GM18861 (cell line): ENCODE measurements at regions not wholly inside any gene's neighbourhood (a gene's known extent, or its start where the extent isn't known, plus 50 kb on each side); places are given as distances from the start of the nearest gene placed in this dataset.

Experiments
- ATAC-seq: cut with Tn5 transposase; IDR thresholded peaks from one replicate; pipeline ENCODE4 v1.9.1; 2021; ENCODE audit not compliant: unreplicated experiment

- ATAC-seq, result no peak
Measured at GRCh38 chr12:13597837-13598236, 383.6 kb downstream of the GRIN2B start.

GRCh38 chr12:13597166-13597565 is 384.2 kb downstream of the GRIN2B start:
- ATAC-seq, result no peak

- no peak for ATAC-seq
Measured at GRCh38 chr12:13596714-13597113, 384.7 kb downstream of the GRIN2B start.

GRCh38 chr12:13595536-13596443 is 385.6 kb downstream of the GRIN2B start:
- no peak for ATAC-seq

- ATAC-seq, result no peak
Measured at GRCh38 chr12:13594731-13595514, 386.5 kb downstream of the GRIN2B start.

GRCh38 chr12:13592063-13592942 is 389.1 kb downstream of the GRIN2B start:
- no peak for ATAC-seq

GRCh38 chr12:13591488-13591887 is 389.9 kb downstream of the GRIN2B start:
- no peak for ATAC-seq

GRCh38 chr12:13591059-13591458 is 390.3 kb downstream of the GRIN2B start:
- ATAC-seq, result no peak

- no peak for ATAC-seq
Measured at GRCh38 chr12:13588574-13588973, 392.0 kb downstream of the EMP1 start.

GRCh38 chr12:13587721-13588390 is 391.3 kb downstream of the EMP1 start:
- ATAC-seq, result no peak

- no peak for ATAC-seq
Measured at GRCh38 chr12:13586361-13586760, 389.8 kb downstream of the EMP1 start.

- no peak for ATAC-seq
Measured at GRCh38 chr12:13584541-13584940, 388.0 kb downstream of the EMP1 start.

- no peak for ATAC-seq
Measured at GRCh38 chr12:13583630-13584029, 387.1 kb downstream of the EMP1 start.

GRCh38 chr12:13582421-13582820 is 385.9 kb downstream of the EMP1 start:
- no peak for ATAC-seq

GRCh38 chr12:13581031-13581430 is 384.5 kb downstream of the EMP1 start:
- no peak for ATAC-seq

- no peak for ATAC-seq
Measured at GRCh38 chr12:13580206-13580605, 383.7 kb downstream of the EMP1 start.

GRCh38 chr12:13576935-13577500 is 380.5 kb downstream of the EMP1 start:
- ATAC-seq, result no peak

- ATAC-seq, result no peak
Measured at GRCh38 chr12:13573698-13574321, 377.3 kb downstream of the EMP1 start.

- no peak for ATAC-seq
Measured at GRCh38 chr12:13571035-13571434, 374.5 kb downstream of the EMP1 start.
